Omental fat pad (tissue), 3 donors: ENCODE measurements at regions not wholly inside any gene's neighbourhood (a gene's known extent, or its start where the extent isn't known, plus 50 kb on each side); places are given as distances from the start of the nearest gene placed in this dataset.

Source experiments
- ATAC-seq: fragments of 150-250 bp; one replicate; pipeline ENCODE4 v1.9.1; 2016; ENCODE audit warnings: mild to moderate bottlenecking, moderate library complexity; ENCODE audit not compliant: low FRiP score
- DNase-seq: peaks from one replicate; pipeline ENCODE4 v3.0.0-alpha.2; 2019; ENCODE audit warnings: low spot score
- TF ChIP-seq, protein P1 (sequence below), 3 donors: fragments of 450-650 bp; IDR thresholded peaks; one replicate each; pipeline ENCODE4 v1.5.1; 2016 to 2017; ENCODE audit warnings: antibody characterized with exemption in 3 of 3, mild to moderate bottlenecking in 3 of 3, moderate library complexity in 2 of 3

GRCh38 chr10:88116971-88117626, 253.7 kb downstream of the PTEN start:
- no peak for ATAC-seq
- DNase-seq, result no peak
- TF ChIP-seq, protein P1, sequence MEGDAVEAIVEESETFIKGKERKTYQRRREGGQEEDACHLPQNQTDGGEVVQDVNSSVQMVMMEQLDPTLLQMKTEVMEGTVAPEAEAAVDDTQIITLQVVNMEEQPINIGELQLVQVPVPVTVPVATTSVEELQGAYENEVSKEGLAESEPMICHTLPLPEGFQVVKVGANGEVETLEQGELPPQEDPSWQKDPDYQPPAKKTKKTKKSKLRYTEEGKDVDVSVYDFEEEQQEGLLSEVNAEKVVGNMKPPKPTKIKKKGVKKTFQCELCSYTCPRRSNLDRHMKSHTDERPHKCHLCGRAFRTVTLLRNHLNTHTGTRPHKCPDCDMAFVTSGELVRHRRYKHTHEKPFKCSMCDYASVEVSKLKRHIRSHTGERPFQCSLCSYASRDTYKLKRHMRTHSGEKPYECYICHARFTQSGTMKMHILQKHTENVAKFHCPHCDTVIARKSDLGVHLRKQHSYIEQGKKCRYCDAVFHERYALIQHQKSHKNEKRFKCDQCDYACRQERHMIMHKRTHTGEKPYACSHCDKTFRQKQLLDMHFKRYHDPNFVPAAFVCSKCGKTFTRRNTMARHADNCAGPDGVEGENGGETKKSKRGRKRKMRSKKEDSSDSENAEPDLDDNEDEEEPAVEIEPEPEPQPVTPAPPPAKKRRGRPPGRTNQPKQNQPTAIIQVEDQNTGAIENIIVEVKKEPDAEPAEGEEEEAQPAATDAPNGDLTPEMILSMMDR (IDR thresholded peaks at IDR 0.05), result no peak

GRCh38 chr10:88117869-88118632, 254.6 kb downstream of the PTEN start:
- ATAC-seq (no peak), DNase-seq (no peak)
- TF ChIP-seq, protein P1 (IDR thresholded peaks at IDR 0.05), result no peak

GRCh38 chr10:88118729-88119128, 255.3 kb downstream of the PTEN start:
- TF ChIP-seq, protein P1 (IDR thresholded peaks at IDR 0.05), result no peak
- ATAC-seq, result no peak
- no peak for DNase-seq

GRCh38 chr10:88119160-88119559, 255.7 kb downstream of the PTEN start:
- TF ChIP-seq, protein P1 (IDR thresholded peaks at IDR 0.05), result no peak
- DNase-seq (no peak), ATAC-seq (no peak)

DNA sequence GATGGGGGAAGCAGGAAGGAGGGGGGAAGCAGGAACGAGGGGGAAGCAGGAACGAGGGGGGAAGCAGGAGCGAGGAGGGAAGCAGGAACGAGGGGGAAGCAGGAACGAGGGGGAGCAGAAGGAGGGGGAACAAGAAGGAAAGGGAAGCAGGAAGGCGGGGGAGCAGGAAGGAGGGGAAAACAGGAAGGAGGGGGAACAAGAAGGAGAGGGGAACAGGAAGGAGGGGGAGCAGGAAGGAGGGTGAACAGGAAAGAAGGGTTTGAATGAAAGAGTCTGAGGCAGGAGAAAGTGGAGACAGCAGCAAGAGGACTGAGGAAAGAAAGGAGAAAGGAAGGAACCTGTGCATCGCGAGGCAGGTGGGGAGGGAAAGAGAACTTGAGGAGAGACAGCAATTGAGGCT, 256.6 kb downstream of the PTEN start:
- DNase-seq, result no peak
- TF ChIP-seq, protein P1 (IDR thresholded peaks at IDR 0.05), result no peak
- no peak for ATAC-seq

DNA sequence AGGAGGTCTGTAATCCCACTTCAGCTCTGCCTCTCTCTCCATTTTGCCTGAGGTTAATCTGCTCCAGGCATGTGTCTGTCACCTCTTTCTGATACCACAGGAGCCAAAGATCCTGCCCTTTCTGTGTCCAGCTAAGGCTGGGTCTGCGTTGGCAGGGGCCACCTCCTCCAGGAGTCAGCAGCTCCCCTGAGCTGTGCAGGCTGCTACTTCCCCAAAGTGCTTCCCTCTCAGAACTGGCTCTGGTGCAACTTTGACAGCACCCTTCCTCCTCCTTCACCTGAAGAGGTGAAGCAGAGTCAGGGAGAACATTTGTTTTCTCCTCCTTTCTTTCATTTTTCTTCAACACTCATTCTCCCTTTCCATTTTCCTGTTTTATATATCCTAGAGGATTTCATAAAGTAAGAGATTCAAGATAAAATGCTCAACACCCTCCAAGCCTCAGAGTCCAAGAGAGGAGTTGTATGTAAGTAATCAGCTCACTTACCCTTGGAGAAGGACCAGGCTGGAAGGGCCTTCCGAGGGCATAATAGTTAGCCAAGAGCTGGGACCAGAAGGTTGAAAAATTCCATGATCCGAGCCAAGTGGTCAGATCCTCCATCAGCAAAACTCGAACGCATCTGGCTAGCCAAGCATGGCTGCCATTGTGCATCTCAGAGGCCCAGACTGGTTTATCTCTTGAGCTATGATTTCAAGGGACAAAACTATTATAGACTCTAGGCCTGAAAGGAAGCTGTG, 257.3 kb downstream of the PTEN start:
- TF ChIP-seq, protein P1 (IDR thresholded peaks at IDR 0.05), result no peak
- ATAC-seq (no peak), DNase-seq (no peak)
